Caco-2 (cell line): ENCODE measurements at regions not wholly inside any gene's neighbourhood (a gene's known extent, or its start where the extent isn't known, plus 50 kb on each side); places are given as distances from the start of the nearest gene placed in this dataset.

Experiments
- BruUV-seq: library from RNA; stranded (reverse); fragments of 400-500 nt; replicated peaks from 2 replicates; lab custom pipeline; 2021; lab: Mats Ljungman, UMichigan
- CTCF ChIA-PET: fragments of 300-600 bp; sonication (Branson Sonifier 250); formaldehyde crosslinking; loops from one replicate; lab custom pipeline; 2022; ENCODE audit warnings: antibody characterized with exemption; lab: Charles Lee
- POLR2A ChIA-PET: fragments of 300-600 bp; sonication (Branson Sonifier 250); formaldehyde crosslinking; loops from one replicate; lab custom pipeline; 2022; ENCODE audit warnings: antibody characterized with exemption; lab: Charles Lee
- DNase-seq, 2 experiments: peaks; one replicate each; pipeline versions ENCODE4 v3.0.0 to v3.0.0-alpha.2; 2020 to 2022
- H3K27me3 ChIP-seq: replicated peaks from 2 replicates; pipeline ENCODE4 v1.6.0; 2011; ENCODE audit warnings: low read length; ENCODE audit not compliant: control insufficient read depth, insufficient read depth
- H3K36me3 ChIP-seq: 2 replicates; pipeline ENCODE4 v1.5.1; 2011; ENCODE audit warnings: low read length; ENCODE audit not compliant: control insufficient read depth, insufficient read depth
- H3K4me1 ChIP-seq: fragments of 250-450 bp; sonication (Bioruptor Pico); 2 replicates; pipeline ENCODE4 v1.5.1; 2020; ENCODE audit warnings: mild to moderate bottlenecking
- H3K4me3 ChIP-seq: 2 replicates; pipeline ENCODE4 v1.5.1; 2011; ENCODE audit warnings: low read depth, mild to moderate bottlenecking, control low read depth, low read length
- H3K9me3 ChIP-seq: fragments of 250-450 bp; sonication (Bioruptor Pico); 2 replicates; pipeline ENCODE4 v1.5.1; 2020; ENCODE audit warnings: mild to moderate bottlenecking, moderate library complexity
- H3K27ac Mint-ChIP-seq: one replicate; pipeline ENCODE4 v1.8.0; 2022; ENCODE audit warnings: mixed read lengths; ENCODE audit not compliant: unreplicated experiment
- H3K27me3 Mint-ChIP-seq: one replicate; pipeline ENCODE4 v1.8.0; 2022; ENCODE audit warnings: mixed read lengths; ENCODE audit not compliant: insufficient read depth, unreplicated experiment
- H3K36me3 Mint-ChIP-seq: one replicate; pipeline ENCODE4 v1.8.0; 2022; ENCODE audit warnings: mild to moderate bottlenecking, mixed read lengths; ENCODE audit not compliant: insufficient read depth, unreplicated experiment
- H3K4me1 Mint-ChIP-seq: one replicate; pipeline ENCODE4 v1.8.0; 2022; ENCODE audit warnings: low read depth, mixed read lengths; ENCODE audit not compliant: unreplicated experiment
- H3K4me3 Mint-ChIP-seq: one replicate; pipeline ENCODE4 v1.8.0; 2022; ENCODE audit warnings: mild to moderate bottlenecking, moderate library complexity, mixed read lengths; ENCODE audit not compliant: unreplicated experiment
- H3K9me3 Mint-ChIP-seq: one replicate; pipeline ENCODE4 v1.8.0; 2022; ENCODE audit warnings: mixed read lengths; ENCODE audit not compliant: unreplicated experiment
- intact Hi-C: fragments of 100-400 bp; cut with micrococcal nuclease; formaldehyde crosslinking; loops from one replicate; pipeline ENCODE4 v1.10.0; 2022; ENCODE audit not compliant: unreplicated experiment
- TF ChIP-seq, protein P1 (sequence below), 2 experiments: fragments of 200-600 bp in 1 of 2; IDR thresholded peaks; 1 replicate in 1 of 2; 2 replicates in 1 of 2; pipeline versions ENCODE4 v1.5.1 to v1.8.0; 2011 to 2022; ENCODE audit warnings: antibody characterized with exemption in 1 of 2, control low read depth in 1 of 2, inconsistent platforms in 1 of 2, low read depth in 1 of 2, low read length in 1 of 2, mild to moderate bottlenecking in 1 of 2, moderate library complexity in 1 of 2; ENCODE audit not compliant: insufficient read depth in 1 of 2, severe bottlenecking in 1 of 2, unreplicated experiment in 1 of 2

DNA sequence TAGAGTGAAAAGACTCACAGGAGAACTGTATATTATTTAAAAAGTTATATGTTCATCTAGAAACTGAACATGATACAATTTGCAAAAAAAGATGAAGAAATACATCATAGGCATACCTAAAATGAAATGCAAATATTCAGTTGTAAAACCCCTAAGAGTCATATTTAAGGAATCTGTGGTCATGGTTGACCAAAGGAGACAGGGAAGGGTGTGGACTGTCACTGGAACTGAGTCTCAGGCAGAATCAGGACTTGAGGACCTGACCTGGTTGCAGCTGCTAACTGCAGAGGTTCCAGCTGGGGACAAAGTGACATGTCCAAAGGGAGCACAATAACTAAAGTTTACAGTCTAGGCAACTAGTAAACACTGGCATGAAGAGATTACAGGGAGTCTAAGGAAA is 211.3 kb upstream of the RAG2 start:
- TF ChIP-seq, protein P1, sequence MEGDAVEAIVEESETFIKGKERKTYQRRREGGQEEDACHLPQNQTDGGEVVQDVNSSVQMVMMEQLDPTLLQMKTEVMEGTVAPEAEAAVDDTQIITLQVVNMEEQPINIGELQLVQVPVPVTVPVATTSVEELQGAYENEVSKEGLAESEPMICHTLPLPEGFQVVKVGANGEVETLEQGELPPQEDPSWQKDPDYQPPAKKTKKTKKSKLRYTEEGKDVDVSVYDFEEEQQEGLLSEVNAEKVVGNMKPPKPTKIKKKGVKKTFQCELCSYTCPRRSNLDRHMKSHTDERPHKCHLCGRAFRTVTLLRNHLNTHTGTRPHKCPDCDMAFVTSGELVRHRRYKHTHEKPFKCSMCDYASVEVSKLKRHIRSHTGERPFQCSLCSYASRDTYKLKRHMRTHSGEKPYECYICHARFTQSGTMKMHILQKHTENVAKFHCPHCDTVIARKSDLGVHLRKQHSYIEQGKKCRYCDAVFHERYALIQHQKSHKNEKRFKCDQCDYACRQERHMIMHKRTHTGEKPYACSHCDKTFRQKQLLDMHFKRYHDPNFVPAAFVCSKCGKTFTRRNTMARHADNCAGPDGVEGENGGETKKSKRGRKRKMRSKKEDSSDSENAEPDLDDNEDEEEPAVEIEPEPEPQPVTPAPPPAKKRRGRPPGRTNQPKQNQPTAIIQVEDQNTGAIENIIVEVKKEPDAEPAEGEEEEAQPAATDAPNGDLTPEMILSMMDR (IDR thresholded peaks at IDR 0.05; ENCODE audit: insufficient read depth in 1 of 2, low read depth in 1 of 2, low read length in 1 of 2, severe bottlenecking in 1 of 2, unreplicated experiment in 1 of 2) = no peak
- H3K4me3 Mint-ChIP-seq = no peak overlapping the region
- ChIA-PET CTCF (no interaction called here), POLR2A (no interaction called here)
- H3K36me3 ChIP-seq = no peaks in the 10 kb centered on the region
- H3K27me3 ChIP-seq = no peaks in the 10 kb centered on the region
- BruUV-seq = no TSS peak
- H3K27me3 Mint-ChIP-seq = peaks cover 2% of the 10 kb centered on the region
- intact Hi-C loops = no loop called here
- H3K4me1 Mint-ChIP-seq = no peaks in the 10 kb centered on the region
- H3K4me3 ChIP-seq = no peak overlapping the region
- DNase-seq = no peak
- no peaks in the 10 kb centered on the region for H3K9me3 Mint-ChIP-seq
- H3K9me3 ChIP-seq = no peaks in the 10 kb centered on the region
- no peaks in the 10 kb centered on the region for H3K4me1 ChIP-seq
- H3K36me3 Mint-ChIP-seq = no peaks in the 10 kb centered on the region
- no peak overlapping the region for H3K27ac Mint-ChIP-seq

DNA sequence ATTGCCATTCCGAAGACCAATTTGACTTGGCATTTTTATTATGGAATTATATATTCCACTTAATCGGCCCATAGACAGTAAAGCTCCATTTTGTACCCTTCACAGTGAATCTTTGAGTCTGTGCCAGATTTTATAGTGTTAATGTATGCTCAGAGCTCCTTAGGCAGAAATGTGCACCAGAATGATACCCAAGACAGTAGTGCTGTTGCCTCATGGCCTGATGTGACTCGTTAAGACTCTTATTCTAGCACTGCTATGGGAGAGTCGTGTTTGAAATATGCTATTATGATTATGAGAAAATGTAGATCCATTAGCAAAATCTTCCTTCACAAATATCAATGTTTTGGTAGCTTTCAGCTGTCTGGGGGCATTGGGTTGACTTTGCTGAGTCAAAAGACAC is 209.8 kb upstream of the RAG2 start:
- Histone ChIP-seq H3K9me3 (no peaks in the 10 kb centered on the region), H3K4me1 (no peaks in the 10 kb centered on the region), H3K27me3 (no peaks in the 10 kb centered on the region), H3K4me3 (no peak overlapping the region), H3K36me3 (no peaks in the 10 kb centered on the region)
- no TSS peak for BruUV-seq
- H3K4me3 Mint-ChIP-seq = no peak overlapping the region
- POLR2A ChIA-PET = no interaction called here
- peaks cover 5% of the 10 kb centered on the region for H3K27me3 Mint-ChIP-seq
- no peaks in the 10 kb centered on the region for H3K4me1 Mint-ChIP-seq
- CTCF ChIA-PET = interaction anchor here (0.6 to 0.7 kb wide), 2 partner anchors 9 to 61 kb away, joined by 3 to 8 read pairs; no protein-coding TSS in a partner anchor
- no peak for DNase-seq
- no peaks in the 10 kb centered on the region for H3K36me3 Mint-ChIP-seq
- intact Hi-C loops = no loop called here
- no peak overlapping the region for H3K27ac Mint-ChIP-seq
- TF ChIP-seq, protein P1 (IDR thresholded peaks at IDR 0.05; ENCODE audit: insufficient read depth in 1 of 2, low read depth in 1 of 2, low read length in 1 of 2, severe bottlenecking in 1 of 2, unreplicated experiment in 1 of 2) = no peak
- H3K9me3 Mint-ChIP-seq = no peaks in the 10 kb centered on the region

DNA sequence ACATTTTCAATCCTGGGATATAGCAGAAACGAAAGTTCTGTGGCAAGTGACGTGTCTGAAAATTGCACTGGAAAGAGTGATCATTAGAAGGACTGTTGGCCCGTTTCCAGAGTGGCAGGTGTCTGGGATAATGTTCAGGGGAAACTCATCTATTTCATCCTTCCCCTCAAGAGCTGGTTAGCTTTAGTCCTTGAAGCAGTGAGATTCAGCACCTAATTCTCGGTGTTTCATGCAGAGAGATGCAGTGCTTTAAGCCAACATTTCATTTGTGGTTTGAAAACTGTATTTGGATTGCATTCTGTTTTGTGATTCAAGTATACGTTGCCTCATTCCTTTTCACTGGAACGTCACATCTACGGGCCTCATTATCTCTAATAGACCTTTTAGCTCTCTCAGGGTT is 205.0 kb upstream of the RAG2 start:
- POLR2A ChIA-PET = no interaction called here
- intact Hi-C loops = no loop called here
- no peak overlapping the region for H3K4me3 Mint-ChIP-seq

More for the DNA sequence above, 205.0 kb upstream of the RAG2 start:
- DNase-seq = no peak
- Mint-ChIP-seq H3K36me3 (no peaks in the 10 kb centered on the region), H3K27me3 (peaks cover 9% of the 10 kb centered on the region), H3K27ac (no peak overlapping the region), H3K9me3 (no peaks in the 10 kb centered on the region), H3K4me1 (no peaks in the 10 kb centered on the region)
- H3K36me3 ChIP-seq = no peaks in the 10 kb centered on the region
- H3K9me3 ChIP-seq = no peaks in the 10 kb centered on the region
- BruUV-seq = no TSS peak
- no peak overlapping the region for H3K4me3 ChIP-seq
- TF ChIP-seq, protein P1 (IDR thresholded peaks at IDR 0.05; ENCODE audit: insufficient read depth in 1 of 2, low read depth in 1 of 2, low read length in 1 of 2, severe bottlenecking in 1 of 2, unreplicated experiment in 1 of 2) = no peak
- no peaks in the 10 kb centered on the region for H3K27me3 ChIP-seq
- H3K4me1 ChIP-seq = no peaks in the 10 kb centered on the region
- CTCF ChIA-PET = interaction anchor here (1.1 kb wide), 1 partner anchor 92 kb away, joined by 3 read pairs; no protein-coding TSS in a partner anchor
